Endothelial cell of umbilical vein (primary cell): ENCODE measurements at regions not wholly inside any gene's neighbourhood (a gene's known extent, or its start where the extent isn't known, plus 50 kb on each side); places are given as distances from the start of the nearest gene placed in this dataset.

Source experiments
- CTCF ChIP-seq, 2 donors: IDR thresholded peaks; 1 replicate in 1 of 2; 2 replicates in 1 of 2; pipeline ENCODE4 v1.5.1; 2011; ENCODE audit warnings: low read length in 2 of 2, mild to moderate bottlenecking in 2 of 2, moderate library complexity in 2 of 2, control low read depth in 1 of 2, inconsistent platforms in 1 of 2, low read depth in 1 of 2; ENCODE audit not compliant: insufficient read depth in 1 of 2; ENCODE audit errors: extremely low read depth in 1 of 2
- EZH2 ChIP-seq: IDR thresholded peaks from 2 replicates; pipeline ENCODE4 v1.6.1; 2012; ENCODE audit warnings: borderline replicate concordance, low read depth, mild to moderate bottlenecking, moderate library complexity, low read length, inconsistent platforms; ENCODE audit not compliant: severe bottlenecking

GRCh38 chr1:42017730-42018129 is 99.0 kb upstream of the HIVEP3 start:
- TF ChIP-seq CTCF (IDR thresholded peaks at IDR 0.05; ENCODE audit: extremely low read depth in 1 of 2, insufficient read depth in 1 of 2, low read depth in 1 of 2, low read length in 2 of 2) = no peak
- TF ChIP-seq EZH2 = no peak
